ENCODE measurements at regions not wholly inside any gene's neighbourhood (a gene's known extent, or its start where the extent isn't known, plus 50 kb on each side); places are given as distances from the start of the nearest gene placed in this dataset.
"Not testable (repeated sequence)": the region's sequence is repeated elsewhere in the genome, so short reads cannot be mapped to it uniquely, and the experiment has no call there.

GRCh38 chr9:115668521-115668920 lies 485.1 kb upstream of the PAPPA start:
- DNase-seq (ENCODE audit: low read depth in 2 of 2) = no peak

GRCh38 chr9:115671236-115671962 lies 482.2 kb upstream of the PAPPA start:
- DNase-seq (ENCODE audit: low read depth in 2 of 2) = no peak

- no peak for DNase-seq (ENCODE audit: low read depth in 2 of 2)
These were observed 481.7 kb upstream of the PAPPA start for GRCh38 chr9:115671963-115672305.

GRCh38 chr9:115672477-115673316 lies 480.9 kb upstream of the PAPPA start:
- DNase-seq (ENCODE audit: low read depth in 2 of 2) = no peak

GRCh38 chr9:115673599-115673998 lies 480.0 kb upstream of the PAPPA start:
- DNase-seq (ENCODE audit: low read depth in 2 of 2) = no peak

- no peak for DNase-seq (ENCODE audit: low read depth in 2 of 2)
These were observed 479.5 kb upstream of the PAPPA start for GRCh38 chr9:115674091-115674490.

GRCh38 chr9:115675834-115676233 lies 477.8 kb upstream of the PAPPA start:
- no peak for DNase-seq (ENCODE audit: low read depth in 2 of 2)

- no peak for DNase-seq (ENCODE audit: low read depth in 2 of 2)
These were observed 473.4 kb upstream of the PAPPA start for GRCh38 chr9:115680231-115680630.

GRCh38 chr9:115681585-115681984 lies 472.0 kb upstream of the PAPPA start:
- DNase-seq (ENCODE audit: low read depth in 2 of 2) = no peak

GRCh38 chr9:115686069-115686468 lies 467.5 kb upstream of the PAPPA start:
- DNase-seq (ENCODE audit: low read depth in 2 of 2) = no peak

- no peak for DNase-seq (ENCODE audit: low read depth in 2 of 2)
These were observed 466.2 kb upstream of the PAPPA start for GRCh38 chr9:115687356-115687755.

GRCh38 chr9:115689331-115689730 lies 464.3 kb upstream of the PAPPA start:
- no peak for DNase-seq (ENCODE audit: low read depth in 2 of 2)

GRCh38 chr9:115690786-115691496 lies 462.6 kb upstream of the PAPPA start:
- DNase-seq (ENCODE audit: low read depth in 2 of 2) = no peak

GRCh38 chr9:115691693-115692092 lies 461.9 kb upstream of the PAPPA start:
- no peak for DNase-seq (ENCODE audit: low read depth in 2 of 2)

GRCh38 chr9:115692868-115693267 lies 460.7 kb upstream of the PAPPA start:
- DNase-seq (ENCODE audit: low read depth in 2 of 2) = not testable (repeated sequence)

- DNase-seq (ENCODE audit: low read depth in 2 of 2) = no peak
These were observed 459.6 kb upstream of the PAPPA start for GRCh38 chr9:115694014-115694413.

- DNase-seq (ENCODE audit: low read depth in 2 of 2) = no peak
These were observed 458.6 kb upstream of the PAPPA start for GRCh38 chr9:115694991-115695390.

- no peak for DNase-seq (ENCODE audit: low read depth in 2 of 2)
These were observed 440.6 kb upstream of the PAPPA start for GRCh38 chr9:115712981-115713380.

- no peak for DNase-seq (ENCODE audit: low read depth in 2 of 2)
These were observed 437.9 kb upstream of the PAPPA start for GRCh38 chr9:115715666-115716065.

GRCh38 chr9:115717298-115717697 lies 436.3 kb upstream of the PAPPA start:
- no peak for DNase-seq (ENCODE audit: low read depth in 2 of 2)

- DNase-seq (ENCODE audit: low read depth in 2 of 2) = no peak
These were observed 435.8 kb upstream of the PAPPA start for GRCh38 chr9:115717711-115718173.

- no peak for DNase-seq (ENCODE audit: low read depth in 2 of 2)
These were observed 423.2 kb upstream of the PAPPA start for GRCh38 chr9:115730396-115730795.

GRCh38 chr9:115730845-115731244 lies 422.7 kb upstream of the PAPPA start:
- DNase-seq (ENCODE audit: low read depth in 2 of 2) = no peak
